ENCODE measurements at regions not wholly inside any gene's neighbourhood (a gene's known extent, or its start where the extent isn't known, plus 50 kb on each side); places are given as distances from the start of the nearest gene placed in this dataset.

DNA sequence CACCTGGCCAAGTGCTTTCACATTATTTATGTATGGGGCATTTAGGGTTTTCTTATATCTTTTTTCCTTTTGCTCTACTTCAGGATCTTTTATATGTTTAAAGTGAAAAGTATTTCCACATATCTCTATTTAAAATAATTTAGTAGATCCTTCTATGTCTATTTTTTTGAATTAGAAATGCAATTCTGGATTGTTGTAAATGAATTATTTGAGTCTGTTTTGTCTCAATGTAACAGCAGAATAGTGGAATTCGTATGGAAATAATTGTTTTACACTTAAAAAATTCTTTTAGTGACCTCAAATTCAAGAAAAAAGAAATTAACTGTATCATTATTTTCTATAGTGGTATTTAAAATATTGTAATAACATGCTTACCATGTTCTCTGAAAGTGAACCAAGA lies 126.5 kb upstream of the HDAC9 start:
- TF ChIP-seq POLR2A (IDR thresholded peaks at IDR 0.05; ENCODE audit: low read depth, low read length) (no peak), EZH2 (IDR thresholded peaks at IDR 0.05; ENCODE audit: borderline replicate concordance, low read depth, low read length, severe bottlenecking) (no peak), FOS (IDR thresholded peaks at IDR 0.05; ENCODE audit: borderline replicate concordance, insufficient read depth, low read length) (no peak), CTCF (IDR thresholded peaks at IDR 0.05; ENCODE audit: extremely low read depth in 1 of 2, insufficient read depth in 1 of 2, low read depth in 1 of 2, low read length in 2 of 2) (no peak), MAX (IDR thresholded peaks at IDR 0.05; ENCODE audit: insufficient read depth, insufficient read length) (no peak), POLR2AphosphoS5 (IDR thresholded peaks at IDR 0.05; ENCODE audit: insufficient read depth, low read depth, low read length) (no peak), JUN (IDR thresholded peaks at IDR 0.05; ENCODE audit: borderline replicate concordance, insufficient read depth, insufficient read length, low read depth) (no peak), GATA2 (IDR thresholded peaks at IDR 0.05; ENCODE audit: insufficient read depth, insufficient read length, low read depth, low read length) (no peak), MYC (IDR thresholded peaks at IDR 0.05; ENCODE audit: low read depth, low read length) (no peak)
- no peaks in the 10 kb centered on the region for H3K9me3 ChIP-seq (replicated peaks; ENCODE audit: control insufficient read depth, insufficient read depth, low read length)
- no peaks in the 10 kb centered on the region for H4K20me1 ChIP-seq (replicated peaks; ENCODE audit: control insufficient read depth, extremely low read depth, insufficient read depth, low read length)
- H3K27me3 ChIP-seq (ENCODE audit: control insufficient read depth in 2 of 2, insufficient read depth in 2 of 2, low read length in 2 of 2): no peaks in the 10 kb centered on the region
- no peak overlapping the region for H3K4me2 ChIP-seq (ENCODE audit: insufficient read depth, low read length)
- H3K27ac ChIP-seq (ENCODE audit: insufficient read depth, low read depth, low read length): no peak overlapping the region
- dilution Hi-C loops (cut with MboI; ENCODE audit: extremely low pct_ligation_motif_present, low sequenced_read_pairs) (loop anchor here (25.0 kb wide), 1 partner anchor 193 kb away; no protein-coding TSS in a partner anchor), intact Hi-C loops (cut with micrococcal nuclease) (no loop called here)
- no peaks in the 10 kb centered on the region for H3K9me1 ChIP-seq (replicated peaks; ENCODE audit: control insufficient read depth, extremely low read depth, insufficient read depth, low read length)
- ChIA-PET POLR2A (no interaction called here), CTCF (no interaction called here)
- FAIRE-seq (no peak), DNase-seq (ENCODE audit: low read depth, low spot score) (no peak)
- H2AFZ ChIP-seq (ENCODE audit: low read depth, low read length): no peak overlapping the region
- no peaks in the 10 kb centered on the region for H3K4me1 ChIP-seq (ENCODE audit: control insufficient read depth, extremely low read depth, insufficient read depth, low read length)
- BruUV-seq (replicated peaks): no TSS peak
- no peak overlapping the region for H3K4me3 ChIP-seq (replicated peaks in 1 of 3; ENCODE audit: insufficient read depth in 1 of 3, low read depth in 1 of 3, low read length in 3 of 3)
- no peaks in the 10 kb centered on the region for H3K36me3 ChIP-seq (ENCODE audit: control insufficient read depth in 2 of 2, extremely low read depth in 1 of 2, insufficient read depth in 2 of 2, low read length in 2 of 2)
- no peaks in the 10 kb centered on the region for H3K79me2 ChIP-seq (ENCODE audit: control insufficient read depth, insufficient read depth, low read length)
- no peak overlapping the region for H3K9ac ChIP-seq (replicated peaks; ENCODE audit: extremely low read depth, insufficient read depth, low read length)

Measured in endothelial cell of umbilical vein (primary cell).